SK-N-MC (cell line): ENCODE measurements at regions not wholly inside any gene's neighbourhood (a gene's known extent, or its start where the extent isn't known, plus 50 kb on each side); places are given as distances from the start of the nearest gene placed in this dataset.

Source experiments
- EZH2 ChIP-seq: fragments of 200-600 bp; sonication (generic); IDR thresholded peaks from one replicate; pipeline ENCODE4 v1.6.1; 2017; ENCODE audit warnings: antibody characterized with exemption
- POLR2AphosphoS5 ChIP-seq: IDR thresholded peaks from 2 replicates; pipeline ENCODE4 v1.6.1; 2012; ENCODE audit warnings: mild to moderate bottlenecking, low read depth, low read length, borderline replicate concordance

DNA sequence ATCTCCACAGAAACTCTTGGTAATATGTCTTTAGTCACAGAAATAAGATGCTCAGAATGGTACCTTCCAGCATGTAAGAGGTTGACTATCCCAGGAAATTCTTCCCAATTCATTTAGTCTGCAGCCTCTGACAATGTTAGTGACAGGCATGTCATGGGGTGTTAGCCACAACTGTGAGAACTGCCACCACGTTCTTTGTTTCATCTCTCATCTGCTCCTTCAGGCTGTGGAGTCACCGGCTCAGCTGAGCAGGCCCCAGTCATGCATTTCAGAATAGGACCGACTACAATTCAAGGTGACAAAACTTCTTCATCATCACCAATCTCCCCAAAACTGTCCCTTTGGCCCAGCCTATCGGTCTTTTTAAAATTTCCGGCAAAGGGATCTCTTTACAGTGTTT is 167.5 kb downstream of the AKAIN1 start:
- TF ChIP-seq POLR2AphosphoS5, result no peak
- no peak for TF ChIP-seq EZH2
